Ishikawa (cell line): ENCODE measurements at regions not wholly inside any gene's neighbourhood (a gene's known extent, or its start where the extent isn't known, plus 50 kb on each side); places are given as distances from the start of the nearest gene placed in this dataset.

Experiments
- CEBPB ChIP-seq: IDR thresholded peaks from 2 replicates; pipeline ENCODE4 v1.6.1; 2012
- CREB1 ChIP-seq: IDR thresholded peaks from 2 replicates; pipeline ENCODE4 v1.6.1; 2012; ENCODE audit warnings: low read depth
- EGR1 ChIP-seq: IDR thresholded peaks from 2 replicates; pipeline ENCODE4 v1.6.1; 2012
- EP300 ChIP-seq: IDR thresholded peaks from 2 replicates; pipeline ENCODE4 v1.6.1; 2012; ENCODE audit warnings: borderline replicate concordance
- FOXM1 ChIP-seq: IDR thresholded peaks from 2 replicates; pipeline ENCODE4 v1.6.1; 2012; ENCODE audit warnings: low read depth, borderline replicate concordance
- MAX ChIP-seq: IDR thresholded peaks from 2 replicates; pipeline ENCODE4 v1.6.1; 2012
- NFIC ChIP-seq: IDR thresholded peaks from 2 replicates; pipeline ENCODE4 v1.6.1; 2012
- RAD21 ChIP-seq: IDR thresholded peaks from 2 replicates; pipeline ENCODE4 v1.6.1; 2012; ENCODE audit warnings: low read depth
- REST ChIP-seq: IDR thresholded peaks from 2 replicates; pipeline ENCODE4 v1.6.1; 2012; ENCODE audit warnings: low read depth, mild to moderate bottlenecking
- TAF1 ChIP-seq: IDR thresholded peaks from 2 replicates; pipeline ENCODE4 v1.6.1; 2012; ENCODE audit warnings: low read depth, mild to moderate bottlenecking
- TCF12 ChIP-seq: IDR thresholded peaks from 2 replicates; pipeline ENCODE4 v1.6.1; 2012; ENCODE audit warnings: low read depth
- TEAD4 ChIP-seq: IDR thresholded peaks from 2 replicates; pipeline ENCODE4 v1.6.1; 2012
- YY1 ChIP-seq: IDR thresholded peaks from 2 replicates; pipeline ENCODE4 v1.6.1; 2012; ENCODE audit warnings: low read depth
- ZBTB7A ChIP-seq: IDR thresholded peaks from 2 replicates; pipeline ENCODE4 v1.6.1; 2012; ENCODE audit warnings: low read depth

- TF ChIP-seq NFIC (no peak), CREB1 (no peak), TCF12 (no peak), CEBPB (no peak), TEAD4 (no peak), ZBTB7A (no peak), EP300 (no peak), FOXM1 (no peak), YY1 (no peak), TAF1 (no peak), REST (no peak), EGR1 (no peak), MAX (no peak), RAD21 (no peak)
Observed at GRCh38 chr12:74959657-74960056, 250.0 kb downstream of the KCNC2 start.
